Endothelial cell of umbilical vein (primary cell): ENCODE measurements at regions not wholly inside any gene's neighbourhood (a gene's known extent, or its start where the extent isn't known, plus 50 kb on each side); places are given as distances from the start of the nearest gene placed in this dataset.

ENCODE experiments used
- BruUV-seq: library from RNA; stranded (reverse); fragments of 400-500 nt; replicated peaks from 2 replicates; lab custom pipeline; 2021; lab: Mats Ljungman, UMichigan
- CTCF ChIA-PET: fragments of 300-600, 350-600 bp; sonication (Branson Sonifier 250); formaldehyde crosslinking; loops from one replicate; lab custom pipeline; 2021; ENCODE audit warnings: antibody characterized with exemption, inconsistent platforms; lab: Charles Lee
- POLR2A ChIA-PET: fragments of 300-600, 350-600 bp; sonication (Branson Sonifier 250); formaldehyde crosslinking; loops from one replicate; lab custom pipeline; 2021; ENCODE audit warnings: antibody characterized with exemption, inconsistent platforms; lab: Charles Lee
- DNase-seq: peaks from one replicate; pipeline ENCODE4 v3.0.0-alpha.2; 2011; ENCODE audit warnings: low read depth, low spot score
- FAIRE-seq: peaks from 2 replicates; lab custom pipeline; 2011; peaks lifted over from hg19 to GRCh38; lab: Jason Lieb, UNC
- H2AFZ ChIP-seq: 2 replicates; pipeline ENCODE4 v1.6.0; 2012; ENCODE audit warnings: low read depth, low read length, control low read depth, inconsistent platforms
- H3K27ac ChIP-seq: 2 replicates; pipeline ENCODE4 v1.5.1; 2011; ENCODE audit warnings: low read depth, mild to moderate bottlenecking, control low read depth, low read length, moderate library complexity; ENCODE audit not compliant: insufficient read depth
- H3K27me3 ChIP-seq, 2 experiments: 2 replicates each; pipeline versions ENCODE4 v1.6.0 to v1.6.1; 2011; ENCODE audit warnings: low read length in 2 of 2, mixed read lengths in 1 of 2; ENCODE audit not compliant: control insufficient read depth in 2 of 2, insufficient read depth in 2 of 2
- H3K36me3 ChIP-seq, 2 experiments: 2 replicates in 1 of 2; 3 replicates in 1 of 2; pipeline ENCODE4 v1.5.1; 2011; ENCODE audit warnings: low read length in 2 of 2, mild to moderate bottlenecking in 1 of 2, moderate library complexity in 1 of 2; ENCODE audit not compliant: control insufficient read depth in 2 of 2, insufficient read depth in 2 of 2; ENCODE audit errors: extremely low read depth in 1 of 2
- H3K4me1 ChIP-seq: 3 replicates; pipeline ENCODE4 v1.5.1; 2011; ENCODE audit warnings: mild to moderate bottlenecking, low read length; ENCODE audit not compliant: control insufficient read depth, insufficient read depth; ENCODE audit errors: extremely low read depth
- H3K4me2 ChIP-seq: 2 replicates; pipeline ENCODE4 v1.6.1; 2011; ENCODE audit warnings: low read length, control low read depth, mixed read lengths; ENCODE audit not compliant: insufficient read depth
- H3K4me3 ChIP-seq, 3 experiments: fragments of 200-600 bp in 1 of 3; sonication (generic), shearing (Covaris generic) in 1 of 3; replicated peaks in 1 of 3; 2 replicates each; pipeline ENCODE4 v1.5.1; 2011 to 2016; ENCODE audit warnings: control low read depth in 3 of 3, low read length in 3 of 3, mild to moderate bottlenecking in 2 of 3, inconsistent platforms in 1 of 3, low read depth in 1 of 3, moderate library complexity in 1 of 3; ENCODE audit not compliant: insufficient read depth in 1 of 3
- H3K79me2 ChIP-seq: 2 replicates; pipeline ENCODE4 v1.6.0; 2012; ENCODE audit warnings: low read length, inconsistent platforms; ENCODE audit not compliant: control insufficient read depth, insufficient read depth
- H3K9ac ChIP-seq: replicated peaks from 2 replicates; pipeline ENCODE3; 2011; ENCODE audit warnings: low read length, control low read depth; ENCODE audit not compliant: insufficient read depth; ENCODE audit errors: extremely low read depth
- H3K9me1 ChIP-seq: replicated peaks from 3 replicates; pipeline ENCODE4 v1.6.0; 2011; ENCODE audit warnings: mild to moderate bottlenecking, low read length; ENCODE audit not compliant: control insufficient read depth, insufficient read depth; ENCODE audit errors: extremely low read depth
- H3K9me3 ChIP-seq: replicated peaks from 2 replicates; pipeline ENCODE4 v1.5.1; 2012; ENCODE audit warnings: low read length, inconsistent platforms; ENCODE audit not compliant: control insufficient read depth, insufficient read depth
- H4K20me1 ChIP-seq: replicated peaks from 2 replicates; pipeline ENCODE3; 2011; ENCODE audit warnings: mild to moderate bottlenecking, low read length; ENCODE audit not compliant: control insufficient read depth, insufficient read depth; ENCODE audit errors: extremely low read depth
- CTCF ChIP-seq, 2 donors: IDR thresholded peaks; 1 replicate in 1 of 2; 2 replicates in 1 of 2; pipeline ENCODE4 v1.5.1; 2011; ENCODE audit warnings: low read length in 2 of 2, mild to moderate bottlenecking in 2 of 2, moderate library complexity in 2 of 2, control low read depth in 1 of 2, inconsistent platforms in 1 of 2, low read depth in 1 of 2; ENCODE audit not compliant: insufficient read depth in 1 of 2; ENCODE audit errors: extremely low read depth in 1 of 2
- EZH2 ChIP-seq: IDR thresholded peaks from 2 replicates; pipeline ENCODE4 v1.6.1; 2012; ENCODE audit warnings: borderline replicate concordance, low read depth, mild to moderate bottlenecking, moderate library complexity, low read length, inconsistent platforms; ENCODE audit not compliant: severe bottlenecking
- FOS ChIP-seq: IDR thresholded peaks from 2 replicates; pipeline ENCODE4 v1.6.1; 2011; ENCODE audit warnings: mild to moderate bottlenecking, low read length, moderate library complexity, borderline replicate concordance; ENCODE audit not compliant: insufficient read depth
- JUN ChIP-seq: IDR thresholded peaks from 2 replicates; pipeline ENCODE4 v1.6.1; 2011; ENCODE audit warnings: borderline replicate concordance, low read depth; ENCODE audit not compliant: insufficient read length, insufficient read depth
- MAX ChIP-seq: IDR thresholded peaks from 2 replicates; pipeline ENCODE4 v1.6.1; 2011; ENCODE audit not compliant: insufficient read depth, insufficient read length
- POLR2A ChIP-seq: IDR thresholded peaks from 2 replicates; pipeline ENCODE4 v1.6.1; 2012; ENCODE audit warnings: low read depth, mild to moderate bottlenecking, control low read depth, low read length
- dilution Hi-C: fragments of 300-500 bp; cut with MboI; formaldehyde crosslinking; loops from one replicate; pipeline ENCODE4 v1.15.0; 2019; ENCODE audit warnings: low sequenced_read_pairs; ENCODE audit not compliant: extremely low pct_ligation_motif_present
- intact Hi-C: fragments of 100-400 bp; cut with micrococcal nuclease; formaldehyde crosslinking; loops from one replicate; pipeline ENCODE4 v1.10.0; 2022

- Histone ChIP-seq H3K36me3 (no peaks in the 10 kb centered on the region), H4K20me1 (no peaks in the 10 kb centered on the region), H3K79me2 (no peaks in the 10 kb centered on the region), H3K27ac (peak overlapping the region; percentile 40), H3K9me3 (no peaks in the 10 kb centered on the region), H3K4me1 (peaks cover 4% of the 10 kb centered on the region), H3K9ac (peak overlapping the region; percentile 17), H3K27me3 (no peaks in the 10 kb centered on the region), H3K9me1 (no peaks in the 10 kb centered on the region), H2AFZ (no peak overlapping the region), H3K4me2 (peak overlapping the region; percentile 31), H3K4me3 (no peak overlapping the region)
- ChIA-PET CTCF (interaction anchor here (1.3 kb wide), 1 partner anchor 11 kb away, joined by 3 read pairs; no protein-coding TSS in a partner anchor), POLR2A (no interaction called here)
- TF ChIP-seq EZH2 (no peak), MAX (no peak), POLR2A (no peak), JUN (peak; percentile 42), FOS (peak; percentile 12), CTCF (IDR thresholded peaks at IDR 0.05; ENCODE audit: extremely low read depth in 1 of 2, insufficient read depth in 1 of 2, low read depth in 1 of 2, low read length in 2 of 2) (no peak)
- BruUV-seq, result no TSS peak
- intact Hi-C loops, result no loop called here
- dilution Hi-C loops, result no loop called here
- FAIRE-seq, result no peak
- DNase-seq, result peak; percentile 45
These were observed 384.1 kb upstream of the STEAP1 start for GRCh38 chr7:89770161-89770560.
